ENCODE measurements at regions not wholly inside any gene's neighbourhood (a gene's known extent, or its start where the extent isn't known, plus 50 kb on each side); places are given as distances from the start of the nearest gene placed in this dataset.

DNA sequence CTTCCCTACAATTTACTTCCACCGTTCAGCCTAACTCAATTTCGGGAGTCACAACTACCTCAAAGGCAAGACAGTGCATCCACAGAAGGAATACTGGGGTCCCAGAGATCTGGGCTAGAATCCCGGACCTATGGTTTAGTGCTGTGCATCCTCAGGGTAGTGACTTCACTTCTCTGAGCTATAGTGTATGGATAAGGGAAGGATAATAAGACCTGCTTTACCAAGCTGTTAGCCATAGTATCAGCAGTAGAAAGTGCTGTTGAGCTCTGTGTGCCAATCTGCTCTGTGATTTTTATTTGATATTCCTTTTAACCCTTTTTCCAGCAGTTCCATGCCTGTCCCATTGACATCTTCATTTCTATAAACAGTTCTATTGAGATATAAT lies 1044.3 kb downstream of the BCL11B start:
- DNase-seq, result no peak

GRCh38 chr14:98229656-98230366 lies 1042.2 kb downstream of the BCL11B start:
- DNase-seq, result no peak

- DNase-seq, result no peak
Observed at GRCh38 chr14:98230411-98230810, 1041.6 kb downstream of the BCL11B start.

GRCh38 chr14:98231210-98231609 lies 1040.8 kb downstream of the BCL11B start:
- DNase-seq, result no peak

DNA sequence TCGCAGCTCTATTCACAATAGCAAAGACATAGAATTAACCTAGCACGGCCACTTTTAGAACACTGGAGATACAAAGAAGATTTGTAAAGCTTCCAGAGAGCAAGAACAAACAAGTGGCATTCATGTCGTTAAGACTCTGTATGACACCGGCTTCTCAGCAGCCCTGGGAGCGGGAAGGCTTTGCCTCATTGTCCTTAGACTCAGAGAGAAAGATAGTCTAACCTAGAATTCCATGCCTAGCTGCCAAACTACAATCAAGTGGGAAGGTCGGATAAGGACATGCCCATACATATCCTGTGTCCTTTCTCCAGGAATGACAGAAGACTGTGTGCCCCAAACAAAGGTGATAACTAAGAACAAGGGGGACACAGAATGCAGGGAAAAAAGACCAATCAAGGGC lies 1038.3 kb downstream of the BCL11B start:
- DNase-seq, result no peak

DNA sequence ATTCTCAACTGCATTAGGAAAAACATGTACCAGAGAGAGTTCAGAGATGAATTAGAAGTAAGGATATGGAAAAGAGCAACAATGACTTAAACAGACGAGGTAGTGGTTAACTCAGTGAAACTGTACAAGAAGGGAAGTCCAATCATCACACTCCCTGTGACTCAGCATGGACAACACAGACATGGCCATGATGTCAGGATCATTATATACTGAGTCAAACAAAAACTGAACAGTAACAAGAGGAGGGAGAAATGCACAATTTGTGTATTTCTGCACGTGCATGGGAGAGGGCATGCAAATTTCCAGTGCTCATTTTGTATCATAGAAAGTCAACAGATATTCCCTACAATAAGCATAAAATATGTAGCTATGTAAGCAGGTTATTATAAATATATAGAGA lies 1037.8 kb downstream of the BCL11B start:
- DNase-seq, result no peak

DNA sequence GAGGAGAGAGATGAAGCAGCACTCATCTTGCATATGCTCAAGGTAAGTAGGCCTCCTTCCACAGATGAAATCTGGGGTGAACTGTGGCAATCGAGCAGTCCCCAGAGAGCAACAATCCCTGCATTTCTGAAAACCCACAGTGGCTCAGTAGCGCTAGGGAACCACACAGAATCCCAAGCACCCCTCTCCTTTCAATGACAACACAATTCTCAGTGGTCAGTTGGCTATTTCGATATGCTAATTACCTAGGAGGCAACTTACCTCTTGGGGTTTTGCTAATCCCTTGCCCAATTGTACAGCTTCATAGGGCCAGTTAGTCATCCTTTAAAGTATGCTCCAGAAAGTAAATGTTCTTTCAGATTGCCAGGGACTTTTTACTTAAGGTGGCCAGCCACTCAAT lies 1035.7 kb downstream of the BCL11B start:
- DNase-seq, result no peak

- DNase-seq, result no peak
Observed at GRCh38 chr14:98237939-98238338, 1034.1 kb downstream of the BCL11B start.

GRCh38 chr14:98240376-98240775 lies 1031.6 kb downstream of the BCL11B start:
- DNase-seq, result no peak

DNA sequence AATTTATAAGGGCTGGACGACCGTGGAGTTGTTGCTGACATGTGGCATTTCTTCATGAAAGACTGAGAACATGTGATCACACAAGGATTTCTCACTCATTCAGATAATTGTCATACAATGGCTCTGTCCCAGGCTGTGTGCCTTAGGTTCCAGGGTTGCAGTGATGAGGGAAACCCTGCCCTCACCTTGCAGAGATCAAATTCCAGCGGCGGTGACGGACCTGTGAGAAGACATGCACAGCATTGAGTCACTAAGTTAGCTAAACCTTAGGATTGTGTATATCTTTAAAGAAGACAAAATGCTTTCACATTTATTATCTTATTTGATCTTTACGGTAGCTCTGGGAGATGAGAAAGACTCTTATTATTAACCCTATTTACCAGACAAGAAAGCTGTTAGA lies 1029.1 kb downstream of the BCL11B start:
- DNase-seq, result no peak

DNA sequence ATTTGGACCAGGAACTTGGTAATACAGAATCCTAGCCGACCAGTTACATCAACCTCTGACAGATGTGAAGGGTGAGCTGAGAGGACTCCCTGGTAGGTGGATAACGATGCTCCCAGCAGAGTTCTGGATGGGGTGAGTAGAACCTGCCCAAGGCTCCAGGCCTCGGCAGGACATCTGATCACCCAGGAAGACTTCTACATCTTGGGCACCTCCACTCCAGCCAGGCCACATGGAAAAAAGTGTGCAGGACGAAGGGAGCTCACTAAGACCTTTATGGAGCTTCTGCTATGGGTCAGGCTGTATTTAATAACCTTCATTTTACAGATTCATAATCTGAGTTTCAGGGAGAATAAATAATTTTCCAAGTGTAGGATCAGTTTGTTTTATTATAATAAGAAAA lies 1028.7 kb downstream of the BCL11B start:
- DNase-seq, result no peak

DNA sequence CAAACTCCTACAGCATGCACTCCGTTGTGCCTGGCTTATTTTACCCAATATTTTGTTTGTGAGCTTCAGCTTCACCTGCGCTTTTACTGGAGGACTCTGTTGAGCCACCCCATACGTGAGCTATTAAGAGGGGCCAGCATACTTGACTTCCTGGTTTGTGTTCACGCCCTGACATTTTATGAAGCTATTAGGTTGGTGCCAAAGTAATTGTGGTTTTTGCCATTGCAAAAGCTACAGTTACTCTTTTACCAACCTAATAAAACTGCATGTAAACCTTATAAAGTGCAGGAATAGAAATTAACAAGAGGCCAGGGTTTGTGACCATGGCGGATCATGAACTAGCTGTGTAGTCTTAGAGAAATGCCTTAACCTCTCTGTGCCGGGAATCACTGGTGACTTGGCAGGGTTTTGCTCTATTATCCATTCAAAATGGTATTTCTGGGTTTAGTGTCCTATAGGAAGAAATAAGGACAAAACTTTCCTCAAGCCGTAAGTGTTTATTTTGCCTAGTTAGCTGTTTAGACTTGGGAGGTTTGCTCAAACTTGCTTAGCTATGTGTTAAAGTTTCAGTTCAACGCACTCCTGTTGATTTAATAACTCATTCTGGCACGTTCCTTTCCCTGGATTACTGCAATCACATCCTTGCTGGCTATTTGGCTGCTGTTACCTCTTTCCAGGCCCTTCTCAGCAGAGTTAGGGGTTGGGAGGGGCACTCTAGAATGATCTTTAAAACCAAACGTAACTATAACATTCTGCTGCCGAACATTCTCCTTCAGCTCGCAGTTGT lies 1027.6 kb downstream of the BCL11B start:
- DNase-seq, result no peak

DNA sequence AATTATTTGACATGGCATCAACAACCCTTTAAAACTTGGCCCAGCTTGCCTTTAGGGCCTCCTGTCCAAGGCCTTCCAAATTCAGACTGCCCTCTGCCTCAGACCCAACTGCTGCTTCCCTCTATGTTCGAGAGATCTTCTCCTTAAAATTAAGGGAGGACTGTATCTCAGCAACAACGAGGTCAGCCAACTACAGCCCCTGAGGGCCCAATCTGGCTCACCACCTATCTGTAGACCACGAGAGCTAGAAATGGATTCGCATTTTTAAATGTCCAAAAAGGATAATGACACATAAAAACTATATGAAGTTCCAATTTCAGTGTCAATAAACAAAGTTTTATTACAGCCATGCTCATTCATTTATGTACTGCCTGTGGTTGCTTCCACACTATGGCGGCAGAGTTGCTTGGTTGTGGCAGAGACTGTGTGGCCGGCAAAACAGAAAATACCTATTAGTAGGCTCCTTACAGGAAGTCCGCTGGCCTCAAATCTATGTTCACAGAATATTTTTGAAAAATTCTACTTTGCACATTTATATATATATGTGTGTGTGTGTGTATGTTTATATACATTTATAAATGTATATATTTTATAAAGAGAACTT lies 1026.9 kb downstream of the BCL11B start:
- DNase-seq, result no peak

- DNase-seq, result no peak
Observed at GRCh38 chr14:98249057-98249456, 1022.9 kb downstream of the BCL11B start.

DNA sequence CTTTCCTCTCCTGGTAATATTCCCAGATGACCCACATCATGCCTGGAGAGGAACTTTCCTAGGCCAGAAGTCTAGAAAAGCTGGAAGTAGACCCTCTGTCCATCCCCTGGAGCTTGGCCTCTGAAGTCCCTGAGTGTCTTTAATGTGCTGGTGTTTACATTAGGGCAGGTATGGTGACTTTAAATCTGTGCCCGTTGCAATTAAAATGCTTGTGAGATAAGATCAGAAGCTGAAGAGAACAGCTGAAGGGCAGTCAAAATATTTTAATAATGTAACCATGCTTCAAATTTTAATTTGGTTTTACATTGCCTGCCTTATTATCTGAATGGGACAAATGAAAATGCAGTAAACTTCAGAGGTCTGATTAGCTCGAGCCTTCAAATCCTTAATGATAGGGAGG lies 1022.5 kb downstream of the BCL11B start:
- no peak for DNase-seq

- DNase-seq, result no peak
Observed at GRCh38 chr14:98252820-98253219, 1019.2 kb downstream of the BCL11B start.

DNA sequence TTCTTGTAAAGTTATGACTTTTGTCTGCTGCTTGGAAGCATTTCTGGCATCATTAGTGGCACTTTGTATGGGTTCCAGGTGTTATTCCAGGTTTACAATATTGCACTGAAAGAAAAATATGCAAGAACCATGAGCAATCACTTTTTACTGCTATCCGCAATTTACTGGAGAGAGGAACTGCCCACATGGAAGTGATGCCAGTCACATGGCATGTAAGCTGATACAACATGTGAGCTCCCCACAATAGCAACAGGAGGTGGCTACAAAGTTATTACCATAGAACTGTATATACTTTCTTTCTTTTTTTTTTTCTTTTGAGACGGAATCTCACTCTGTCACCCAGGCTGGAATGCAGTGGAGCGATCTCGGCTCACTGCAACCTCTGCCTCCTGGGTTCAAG lies 1012.1 kb downstream of the BCL11B start:
- no peak for DNase-seq

DNA sequence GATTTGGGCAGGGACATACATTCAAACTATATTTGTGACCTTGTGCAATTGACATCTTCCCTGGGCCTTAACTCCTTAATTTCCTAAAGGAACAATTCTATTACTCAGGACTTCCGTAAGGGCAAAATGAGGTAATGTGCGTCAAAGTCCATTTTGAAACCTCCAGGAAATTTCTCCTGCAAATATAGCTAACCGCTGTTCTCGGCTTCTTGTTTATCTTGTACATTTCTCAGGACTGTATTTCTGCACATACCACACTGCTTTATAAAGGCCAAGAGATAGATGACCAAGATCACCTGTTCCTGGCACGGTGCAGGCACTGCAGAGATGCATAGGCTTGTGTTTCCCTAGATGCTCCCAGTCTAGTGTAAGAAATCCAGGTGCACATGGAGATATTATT lies 1009.4 kb downstream of the BCL11B start:
- no peak for DNase-seq

GRCh38 chr14:98269533-98269932 lies 1002.5 kb downstream of the BCL11B start:
- no peak for DNase-seq

DNA sequence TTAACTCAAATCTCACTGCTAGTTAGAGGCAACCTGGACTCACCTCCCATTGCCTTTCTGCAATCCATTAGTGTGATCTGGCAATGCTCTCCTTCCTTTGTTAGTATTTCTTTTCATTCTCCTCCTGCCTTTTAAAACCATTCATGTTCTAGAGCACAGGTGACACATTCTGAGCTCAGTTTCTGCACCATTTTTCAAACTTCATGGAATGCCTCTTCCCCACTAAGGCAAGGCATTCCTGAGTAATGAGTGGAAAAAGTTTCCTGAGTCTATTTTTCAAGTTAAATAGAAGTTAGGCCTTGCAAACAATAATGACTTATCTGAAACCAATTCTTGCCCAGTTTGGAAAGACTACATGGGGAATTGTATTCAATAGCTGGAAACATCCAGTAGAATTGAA lies 1001.8 kb downstream of the BCL11B start:
- DNase-seq, result no peak

GRCh38 chr14:98274596-98274995 lies 997.4 kb downstream of the BCL11B start:
- DNase-seq, result no peak

DNA sequence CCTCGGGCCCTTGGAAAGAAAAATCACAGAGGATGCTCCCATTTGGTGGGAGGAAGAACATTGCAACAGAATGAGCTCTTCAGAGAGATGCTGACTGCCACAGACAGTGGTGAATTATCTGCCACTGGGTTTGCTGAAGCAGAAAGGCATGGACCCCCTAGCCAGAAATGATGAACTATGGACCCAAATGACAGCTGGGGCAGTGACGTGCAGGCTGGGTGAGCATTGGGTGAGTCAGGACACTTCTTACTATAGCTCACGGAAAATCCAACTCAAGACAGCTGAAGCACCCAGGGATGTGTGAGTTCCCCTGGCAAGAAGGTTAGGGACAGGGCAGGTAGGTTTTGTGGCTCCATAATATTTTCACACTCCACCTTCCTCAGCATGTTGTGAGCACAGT lies 993.2 kb downstream of the BCL11B start:
- no peak for DNase-seq

- DNase-seq, result no peak
Observed at GRCh38 chr14:98280436-98280835, 991.6 kb downstream of the BCL11B start.

Measured in muscle of arm (tissue), 1 donor.